ENCODE measurements at regions not wholly inside any gene's neighbourhood (a gene's known extent, or its start where the extent isn't known, plus 50 kb on each side); places are given as distances from the start of the nearest gene placed in this dataset.

DNA sequence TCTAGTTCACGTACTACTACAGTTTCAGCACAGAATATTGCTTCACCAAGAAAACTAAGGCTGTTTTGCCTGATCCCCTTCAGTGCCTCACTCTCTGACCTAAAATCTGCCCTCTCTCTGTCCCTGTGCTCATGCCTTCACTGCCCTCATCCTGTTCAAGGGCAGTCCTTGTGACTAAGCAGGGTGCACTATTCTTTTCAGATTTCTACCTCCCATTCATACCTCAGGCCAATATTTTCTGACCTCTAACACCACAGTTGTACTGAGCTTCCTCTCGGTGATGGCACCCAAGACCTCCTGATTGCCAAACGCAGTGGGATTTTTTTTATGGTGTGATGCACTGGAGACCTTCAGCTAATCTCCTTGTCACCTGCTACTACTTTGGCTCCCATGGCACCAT is 57.7 kb upstream of the GADD45A start:
- TF ChIP-seq CTCF (IDR thresholded peaks at IDR 0.05; ENCODE audit: low read depth, low read length) = no peak
- no peak for TF ChIP-seq EZH2phosphoT487 (IDR thresholded peaks at IDR 0.05; ENCODE audit: low read depth)

All from OCI-LY3 (cell line).